Retina (tissue), 1 donor: ENCODE measurements at regions not wholly inside any gene's neighbourhood (a gene's known extent, or its start where the extent isn't known, plus 50 kb on each side); places are given as distances from the start of the nearest gene placed in this dataset.
"Not testable (repeated sequence)": the region's sequence is repeated elsewhere in the genome, so short reads cannot be mapped to it uniquely, and the experiment has no call there.

Experiments
- DNase-seq: peaks from one replicate; pipeline ENCODE4 v3.0.0-alpha.2; 2016

- not testable (repeated sequence) for DNase-seq
Observed at GRCh38 chr16:29232160-29232705, 174.3 kb downstream of the NPIPB11 start.

GRCh38 chr16:29231244-29231643 is 175.3 kb downstream of the NPIPB11 start:
- no peak for DNase-seq

DNA sequence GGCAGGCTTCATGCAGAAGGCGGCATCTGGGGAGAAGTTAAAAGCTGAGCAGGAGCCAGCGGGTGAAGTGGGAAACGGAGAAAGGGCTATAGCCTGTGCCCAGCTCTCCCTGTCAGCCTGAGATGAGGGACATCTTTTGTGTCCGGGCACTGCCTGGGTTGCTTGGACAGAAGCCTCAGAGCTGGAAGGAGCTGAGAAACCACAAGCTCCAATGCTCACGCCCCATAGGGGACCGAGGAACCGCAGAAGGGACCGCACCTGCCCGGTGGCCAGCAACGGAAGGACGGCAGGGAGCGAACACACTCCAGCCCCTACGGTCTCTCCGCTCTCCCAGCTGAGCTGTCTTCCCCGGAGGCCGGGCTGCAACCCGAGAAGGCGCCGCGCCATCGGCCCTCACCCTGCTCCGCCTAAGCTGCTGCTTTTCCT is 175.8 kb downstream of the NPIPB11 start:
- peak; percentile 54 for DNase-seq

DNA sequence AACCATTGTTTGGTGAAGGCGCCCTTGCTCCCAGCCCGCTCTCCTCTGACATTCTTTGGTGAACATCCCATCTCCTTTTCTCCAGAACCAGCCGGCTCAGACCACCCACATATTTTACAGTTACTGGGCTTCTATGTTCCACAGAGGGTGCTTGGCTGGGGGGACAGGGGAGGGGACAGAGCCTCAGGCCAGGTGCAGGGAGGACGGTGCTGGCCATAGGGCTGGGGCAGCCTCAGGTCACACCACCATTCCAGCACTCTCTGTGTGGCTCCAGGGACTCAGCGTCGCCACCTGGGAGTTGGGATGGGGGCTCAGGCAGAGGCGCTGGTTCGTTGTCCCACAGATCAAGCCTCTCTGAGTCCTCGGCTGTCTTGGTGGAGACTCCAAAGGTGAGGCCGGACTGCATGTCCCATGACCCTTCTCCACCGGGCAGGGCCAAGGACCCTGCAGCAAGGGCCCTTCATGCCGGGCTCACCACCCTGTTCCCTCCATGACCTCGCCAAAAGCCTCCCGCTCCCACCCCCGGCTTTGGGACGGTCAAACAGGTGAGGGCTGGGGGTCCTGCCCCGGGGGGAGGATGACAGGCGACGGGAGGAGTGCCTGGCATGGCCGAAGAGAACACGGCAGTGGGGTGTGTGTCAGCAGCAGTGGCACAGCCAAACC is 176.4 kb downstream of the NPIPB11 start:
- peak; percentile 10 for DNase-seq

- DNase-seq, result not testable (repeated sequence)
Observed at GRCh38 chr16:29229616-29230005, 176.9 kb downstream of the NPIPB11 start.

GRCh38 chr16:29228664-29229611 is 177.6 kb downstream of the NPIPB11 start:
- not testable (repeated sequence) for DNase-seq

- DNase-seq, result peak; percentile 65
Observed at GRCh38 chr16:29227751-29228663, 178.5 kb downstream of the NPIPB11 start.

DNA sequence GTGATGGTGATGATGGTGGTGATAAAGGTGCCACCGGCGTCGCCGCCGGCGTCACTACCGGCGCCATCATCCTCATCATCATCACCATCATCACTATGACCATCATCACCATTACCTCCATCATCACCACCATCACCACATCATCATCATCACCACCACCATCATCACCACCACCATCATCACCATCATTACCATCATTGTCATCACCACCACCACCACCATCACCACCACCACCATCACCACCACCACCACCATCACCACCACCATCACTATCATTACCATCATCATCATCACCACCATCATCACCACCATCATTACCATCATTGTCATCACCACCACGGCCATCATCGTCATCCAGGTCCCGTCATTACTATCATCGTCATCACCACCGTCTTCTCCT is 179.7 kb downstream of the NPIPB11 start:
- DNase-seq, result no peak

DNA sequence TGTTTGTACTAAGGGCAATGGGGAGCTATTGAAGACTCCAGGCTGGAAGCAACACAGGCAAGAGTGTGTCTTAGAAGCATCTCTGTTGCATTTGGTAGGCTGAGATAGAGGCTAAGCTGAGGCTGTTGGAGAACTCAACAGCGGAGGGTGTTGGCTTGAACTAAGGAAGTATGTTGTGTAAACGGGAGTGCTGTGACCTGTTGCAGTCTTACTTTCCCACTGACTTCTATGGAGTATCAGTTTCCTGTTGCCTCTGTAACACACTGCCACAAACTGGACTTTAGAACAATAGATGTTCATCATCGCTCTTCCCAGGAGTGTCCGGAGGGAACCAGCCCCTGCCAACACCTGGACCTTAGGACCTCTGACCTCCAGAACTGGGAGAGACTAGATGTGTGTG is 181.8 kb downstream of the NPIPB11 start:
- not testable (repeated sequence) for DNase-seq

GRCh38 chr16:29222615-29223014 is 183.9 kb downstream of the NPIPB11 start:
- not testable (repeated sequence) for DNase-seq

DNA sequence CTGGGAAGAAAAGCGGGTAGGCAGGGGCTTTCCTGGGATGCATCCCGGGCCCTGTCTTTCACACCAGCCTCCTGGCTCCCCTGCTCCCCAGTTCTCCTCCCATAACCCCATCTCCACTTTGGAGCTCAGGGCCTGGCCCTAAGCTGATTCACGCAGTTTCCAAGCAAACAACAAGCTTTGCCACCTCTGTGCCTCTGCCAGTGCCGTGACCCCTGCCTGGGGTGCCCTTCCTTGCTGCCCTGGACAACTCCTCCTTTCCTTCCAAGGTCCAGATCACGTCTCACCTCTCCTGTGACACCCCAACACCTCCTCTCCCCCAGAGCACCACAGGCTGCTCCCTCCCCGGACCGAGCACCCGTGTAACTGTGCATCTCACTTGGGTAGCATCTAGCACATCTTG is 184.5 kb downstream of the NPIPB11 start:
- DNase-seq, result not testable (repeated sequence)

DNA sequence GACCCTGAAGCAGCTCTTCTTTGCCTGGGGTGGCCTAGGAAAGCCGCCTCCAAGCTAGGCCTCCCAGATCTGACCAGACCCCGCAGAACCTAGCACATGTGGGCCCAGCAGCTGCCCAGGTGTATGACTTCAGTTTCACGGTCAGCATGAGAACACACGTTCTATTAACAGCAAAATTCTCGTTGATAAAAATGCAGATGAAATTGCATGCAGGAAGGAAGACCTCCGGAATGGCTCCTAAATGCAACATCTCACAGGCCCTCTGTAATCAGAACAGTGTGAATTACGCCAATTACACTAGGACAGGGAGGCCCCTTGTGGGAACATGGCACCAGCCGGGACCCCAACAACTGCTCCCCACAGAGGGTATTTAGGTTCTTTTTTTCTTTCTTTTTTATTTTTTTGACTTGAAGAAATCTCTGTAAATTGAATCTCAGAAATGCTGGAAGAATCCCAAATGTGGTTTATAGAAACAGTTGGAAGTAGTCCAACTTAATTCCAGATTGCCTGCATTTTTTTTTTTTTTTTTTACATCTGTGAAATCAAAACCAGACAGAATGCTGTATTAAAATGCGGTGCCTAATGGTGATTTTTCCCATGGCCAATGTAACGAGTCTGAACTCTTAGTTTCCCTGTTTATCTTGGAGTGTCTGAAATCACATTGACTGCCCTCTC is 185.1 kb downstream of the NPIPB11 start:
- not testable (repeated sequence) for DNase-seq

- DNase-seq, result peak; percentile 72
Observed at GRCh38 chr16:29220647-29221191, 185.8 kb downstream of the NPIPB11 start.

DNA sequence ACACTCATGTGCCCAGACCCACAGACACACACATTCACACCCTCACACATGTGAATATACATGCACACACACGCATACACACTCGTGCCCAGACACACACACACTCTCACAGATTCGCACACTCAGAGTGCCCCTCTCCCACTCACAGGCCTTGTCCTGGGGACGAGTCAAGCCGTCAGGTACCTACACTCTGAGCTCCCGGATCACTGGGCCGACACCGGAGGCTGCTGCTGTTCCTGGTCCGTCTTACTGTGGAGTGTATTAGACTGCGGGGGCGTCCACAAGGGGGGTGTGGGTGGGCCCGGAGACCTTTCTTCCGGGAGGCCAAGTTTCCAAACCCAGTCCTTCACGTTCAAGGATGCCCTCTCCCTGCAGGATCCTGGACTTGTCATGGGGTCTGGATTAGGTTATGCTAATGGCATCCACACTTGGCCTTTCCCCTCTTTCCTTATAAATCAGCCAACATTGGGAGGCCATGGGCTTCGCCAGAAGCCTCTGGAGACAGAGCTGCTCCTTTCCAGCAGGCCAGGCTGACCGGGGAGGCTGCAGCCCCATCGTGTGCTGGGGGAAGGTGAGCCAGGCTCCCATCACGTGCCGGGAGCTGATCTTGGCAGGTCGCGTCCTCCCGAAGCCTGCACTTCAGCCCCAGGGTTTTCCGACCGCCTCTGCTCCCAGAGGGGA is 186.4 kb downstream of the NPIPB11 start:
- DNase-seq, result peak; percentile 33

GRCh38 chr16:29219562-29219961 is 186.9 kb downstream of the NPIPB11 start:
- not testable (repeated sequence) for DNase-seq

DNA sequence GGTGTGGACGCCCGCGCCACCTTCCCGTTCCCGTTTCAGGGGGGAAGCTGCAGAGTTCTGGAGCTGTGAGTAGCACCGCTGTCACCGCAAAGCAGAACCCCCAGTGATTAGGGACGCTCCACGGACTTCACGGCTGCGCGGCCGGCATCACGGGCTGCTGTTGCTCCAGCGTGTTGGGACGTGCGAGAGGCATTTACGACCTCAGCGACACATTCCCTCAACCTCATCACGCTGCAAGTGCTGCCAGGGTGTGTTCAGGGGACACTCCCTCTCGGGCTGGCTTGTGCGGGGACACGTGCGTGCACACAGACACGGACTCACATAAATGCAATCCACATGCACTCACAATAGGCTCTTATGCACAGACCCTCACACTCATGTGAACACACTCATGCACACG is 187.9 kb downstream of the NPIPB11 start:
- not testable (repeated sequence) for DNase-seq

GRCh38 chr16:29218171-29218570 is 188.3 kb downstream of the NPIPB11 start:
- not testable (repeated sequence) for DNase-seq

- DNase-seq, result not testable (repeated sequence)
Observed at GRCh38 chr16:29217752-29218126, 188.8 kb downstream of the NPIPB11 start.

DNA sequence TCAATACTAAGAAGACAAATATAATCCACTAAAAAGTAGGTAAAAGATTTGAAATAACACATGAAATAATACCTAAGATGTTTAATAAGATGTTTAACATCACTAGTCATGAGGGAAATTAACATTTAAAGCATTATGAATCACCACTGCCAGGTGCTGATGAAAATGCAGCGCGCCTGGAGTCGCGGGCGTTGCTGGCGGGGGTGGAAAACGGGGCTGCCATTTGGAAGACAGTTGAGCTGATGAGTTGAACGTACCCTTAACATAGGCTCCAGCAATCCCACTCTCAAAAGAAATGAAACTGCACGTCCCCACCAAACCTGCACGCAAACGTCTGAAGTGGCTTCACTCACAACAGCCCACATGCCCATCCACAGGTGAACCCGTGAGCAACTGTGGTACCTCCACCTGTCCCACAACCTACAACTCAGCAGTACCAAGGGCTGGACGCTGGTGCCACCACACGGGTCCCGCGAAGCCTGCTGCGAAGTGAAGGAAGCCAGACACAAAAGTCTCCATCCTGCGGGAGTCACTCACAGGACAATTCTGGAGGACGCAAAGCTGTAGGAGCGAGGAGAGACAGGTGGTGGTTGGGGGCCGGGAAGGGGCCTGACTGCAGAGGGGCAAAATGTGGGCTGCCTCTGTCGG is 189.3 kb downstream of the NPIPB11 start:
- DNase-seq, result not testable (repeated sequence)

GRCh38 chr16:29213770-29214169 is 192.7 kb downstream of the NPIPB11 start:
- DNase-seq, result not testable (repeated sequence)
